HepG2 (cell line): ENCODE measurements at regions not wholly inside any gene's neighbourhood (a gene's known extent, or its start where the extent isn't known, plus 50 kb on each side); places are given as distances from the start of the nearest gene placed in this dataset.

Experiments
- ARID2 ChIP-seq: sonication (generic); formaldehyde crosslinking; IDR thresholded peaks from 2 replicates; pipeline ENCODE4 v1.8.1; 2022; ENCODE audit warnings: mild to moderate bottlenecking, missing genetic modification reagents, borderline replicate concordance
- ZFP37 ChIP-seq: sonication (generic); formaldehyde crosslinking; IDR thresholded peaks from 2 replicates; pipeline ENCODE4 v1.4.0; 2020; ENCODE audit warnings: missing genetic modification reagents, borderline replicate concordance
- TF ChIP-seq, protein P1 (sequence below): sonication (generic); formaldehyde crosslinking; IDR thresholded peaks from 2 replicates; pipeline ENCODE4 v1.5.1; 2020; ENCODE audit warnings: mild to moderate bottlenecking, missing genetic modification reagents, moderate library complexity

GRCh38 chr9:105128908-105129600 is 115.4 kb upstream of the SLC44A1 start:
- TF ChIP-seq ZFP37 (CRISPR knock-in tag) (no peak), ARID2 (CRISPR knock-in tag) (no peak)
- TF ChIP-seq, protein P1, sequence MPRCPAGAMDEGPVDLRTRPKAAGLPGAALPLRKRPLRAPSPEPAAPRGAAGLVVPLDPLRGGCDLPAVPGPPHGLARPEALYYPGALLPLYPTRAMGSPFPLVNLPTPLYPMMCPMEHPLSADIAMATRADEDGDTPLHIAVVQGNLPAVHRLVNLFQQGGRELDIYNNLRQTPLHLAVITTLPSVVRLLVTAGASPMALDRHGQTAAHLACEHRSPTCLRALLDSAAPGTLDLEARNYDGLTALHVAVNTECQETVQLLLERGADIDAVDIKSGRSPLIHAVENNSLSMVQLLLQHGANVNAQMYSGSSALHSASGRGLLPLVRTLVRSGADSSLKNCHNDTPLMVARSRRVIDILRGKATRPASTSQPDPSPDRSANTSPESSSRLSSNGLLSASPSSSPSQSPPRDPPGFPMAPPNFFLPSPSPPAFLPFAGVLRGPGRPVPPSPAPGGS (CRISPR knock-in tag) = no peak
